Astrocyte (in vitro differentiated cells and primary cell): ENCODE measurements at regions not wholly inside any gene's neighbourhood (a gene's known extent, or its start where the extent isn't known, plus 50 kb on each side); places are given as distances from the start of the nearest gene placed in this dataset.

Source experiments
- DNase-seq: peaks from one replicate; pipeline ENCODE4 v3.0.0-alpha.2; 2010; ENCODE audit warnings: low read depth
- FAIRE-seq: peaks from 2 replicates; lab custom pipeline; 2011; peaks lifted over from hg19 to GRCh38; lab: Jason Lieb, UNC
- H2AFZ ChIP-seq: 2 replicates; pipeline ENCODE4 v1.6.0; 2012; ENCODE audit warnings: low read depth, low read length, inconsistent platforms
- H3K27ac ChIP-seq: 2 replicates; pipeline ENCODE4 v1.5.1; 2011; ENCODE audit warnings: low read depth, low read length, inconsistent platforms
- H3K27me3 ChIP-seq: 2 replicates; pipeline ENCODE4 v1.6.0; 2011; ENCODE audit warnings: low read length, inconsistent platforms; ENCODE audit not compliant: insufficient read depth
- H3K36me3 ChIP-seq: 2 replicates; pipeline ENCODE4 v1.5.1; 2011; ENCODE audit warnings: low read length, inconsistent platforms; ENCODE audit not compliant: insufficient read depth
- H3K4me1 ChIP-seq: 2 replicates; pipeline ENCODE4 v1.5.1; 2011; ENCODE audit warnings: low read length, inconsistent platforms; ENCODE audit not compliant: insufficient read depth
- H3K4me2 ChIP-seq: 2 replicates; pipeline ENCODE4 v1.6.0; 2012; ENCODE audit warnings: low read length, inconsistent platforms
- H3K4me3 ChIP-seq: 2 replicates; pipeline ENCODE4 v1.5.1; 2011; ENCODE audit warnings: low read depth, mild to moderate bottlenecking, low read length, inconsistent platforms; ENCODE audit not compliant: insufficient read depth
- H3K79me2 ChIP-seq: 2 replicates; pipeline ENCODE4 v1.6.0; 2012; ENCODE audit warnings: mild to moderate bottlenecking, low read length, inconsistent platforms; ENCODE audit not compliant: insufficient read depth
- H3K9ac ChIP-seq: 2 replicates; pipeline ENCODE4 v1.6.0; 2012; ENCODE audit warnings: mild to moderate bottlenecking, low read length, inconsistent platforms
- H3K9me3 ChIP-seq: 2 replicates; pipeline ENCODE4 v1.5.1; 2012; ENCODE audit warnings: low read depth, mild to moderate bottlenecking, low read length, inconsistent platforms; ENCODE audit not compliant: insufficient read depth
- H4K20me1 ChIP-seq: 2 replicates; pipeline ENCODE4 v1.6.0; 2012; ENCODE audit warnings: low read length, inconsistent platforms; ENCODE audit not compliant: insufficient read depth
- H3K27ac Mint-ChIP-seq: one replicate; pipeline ENCODE4 v1.8.0; 2021; ENCODE audit warnings: mild to moderate bottlenecking, mixed read lengths; ENCODE audit not compliant: unreplicated experiment
- H3K27me3 Mint-ChIP-seq: one replicate; pipeline ENCODE4 v1.8.0; 2021; ENCODE audit warnings: low read depth, mixed read lengths; ENCODE audit not compliant: unreplicated experiment
- H3K36me3 Mint-ChIP-seq: one replicate; pipeline ENCODE4 v1.8.0; 2021; ENCODE audit warnings: low read depth, mixed read lengths; ENCODE audit not compliant: unreplicated experiment
- H3K4me1 Mint-ChIP-seq: one replicate; pipeline ENCODE4 v1.8.0; 2021; ENCODE audit warnings: low read depth, mixed read lengths; ENCODE audit not compliant: unreplicated experiment
- H3K4me3 Mint-ChIP-seq: one replicate; pipeline ENCODE4 v1.8.0; 2021; ENCODE audit warnings: mild to moderate bottlenecking, moderate library complexity, mixed read lengths; ENCODE audit not compliant: unreplicated experiment
- H3K9me3 Mint-ChIP-seq: one replicate; pipeline ENCODE4 v1.8.0; 2021; ENCODE audit warnings: mild to moderate bottlenecking, mixed read lengths; ENCODE audit not compliant: unreplicated experiment
- CTCF ChIP-seq: IDR thresholded peaks from 2 replicates; pipeline ENCODE4 v1.5.1; 2011; ENCODE audit warnings: low read depth, mild to moderate bottlenecking, inconsistent platforms, low read length, moderate library complexity; ENCODE audit not compliant: insufficient read depth
- EZH2 ChIP-seq: IDR thresholded peaks from 2 replicates; pipeline ENCODE4 v1.6.1; 2012; ENCODE audit warnings: mild to moderate bottlenecking, low read length, inconsistent platforms; ENCODE audit not compliant: insufficient read depth

DNA sequence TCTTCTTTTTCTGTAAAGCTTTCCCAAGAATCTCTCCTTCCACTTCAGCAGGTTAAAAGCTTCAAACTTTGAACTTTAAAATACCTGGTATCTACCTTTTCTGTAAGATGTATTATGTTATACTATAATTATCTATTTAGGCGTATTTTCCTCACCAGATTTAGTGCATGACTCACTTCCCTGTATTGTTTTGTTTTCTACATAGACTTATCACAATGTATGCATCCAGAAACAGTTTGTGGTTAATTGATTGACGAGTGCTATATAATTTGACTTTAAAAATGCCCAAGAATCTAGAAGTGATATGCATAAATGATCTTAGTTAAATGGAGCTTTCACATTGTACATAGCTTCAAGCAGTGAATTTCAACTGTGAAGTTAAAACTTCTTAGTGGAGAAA lies 473.9 kb upstream of the CDH2 start:
- no peaks in the 10 kb centered on the region for H3K27me3 Mint-ChIP-seq
- no peak for TF ChIP-seq CTCF
- TF ChIP-seq EZH2 = no peak
- H3K27ac ChIP-seq = no peak overlapping the region
- H3K4me3 Mint-ChIP-seq = no peak overlapping the region
- H3K9ac ChIP-seq = no peak overlapping the region
- H3K9me3 ChIP-seq = no peaks in the 10 kb centered on the region
- H3K27me3 ChIP-seq = no peaks in the 10 kb centered on the region
- no peak overlapping the region for H3K4me2 ChIP-seq
- DNase-seq = peak; percentile 12
- no peaks in the 10 kb centered on the region for H3K79me2 ChIP-seq
- no peak overlapping the region for H3K4me3 ChIP-seq
- H3K4me1 Mint-ChIP-seq = peaks cover 1% of the 10 kb centered on the region
- no peaks in the 10 kb centered on the region for H3K36me3 Mint-ChIP-seq
- no peaks in the 10 kb centered on the region for H3K36me3 ChIP-seq
- FAIRE-seq = no peak
- no peaks in the 10 kb centered on the region for H3K9me3 Mint-ChIP-seq
- no peaks in the 10 kb centered on the region for H4K20me1 ChIP-seq
- H3K4me1 ChIP-seq = peaks cover 5% of the 10 kb centered on the region
- H2AFZ ChIP-seq = no peak overlapping the region
- H3K27ac Mint-ChIP-seq = no peak overlapping the region

GRCh38 chr18:28647961-28648360 lies 471.0 kb upstream of the CDH2 start:
- FAIRE-seq (no peak), DNase-seq (no peak)
- no peak overlapping the region for H3K4me3 Mint-ChIP-seq
- Histone ChIP-seq H3K9ac (no peak overlapping the region), H4K20me1 (no peaks in the 10 kb centered on the region), H3K4me1 (peaks cover 5% of the 10 kb centered on the region), H3K27ac (no peak overlapping the region), H3K27me3 (no peaks in the 10 kb centered on the region), H2AFZ (no peak overlapping the region), H3K36me3 (no peaks in the 10 kb centered on the region), H3K79me2 (no peaks in the 10 kb centered on the region), H3K4me3 (no peak overlapping the region), H3K9me3 (no peaks in the 10 kb centered on the region), H3K4me2 (no peak overlapping the region)
- H3K9me3 Mint-ChIP-seq = no peaks in the 10 kb centered on the region
- no peak for TF ChIP-seq CTCF
- no peak for TF ChIP-seq EZH2
- peaks cover 1% of the 10 kb centered on the region for H3K4me1 Mint-ChIP-seq
- no peaks in the 10 kb centered on the region for H3K36me3 Mint-ChIP-seq
- H3K27me3 Mint-ChIP-seq = no peaks in the 10 kb centered on the region
- H3K27ac Mint-ChIP-seq = no peak overlapping the region

DNA sequence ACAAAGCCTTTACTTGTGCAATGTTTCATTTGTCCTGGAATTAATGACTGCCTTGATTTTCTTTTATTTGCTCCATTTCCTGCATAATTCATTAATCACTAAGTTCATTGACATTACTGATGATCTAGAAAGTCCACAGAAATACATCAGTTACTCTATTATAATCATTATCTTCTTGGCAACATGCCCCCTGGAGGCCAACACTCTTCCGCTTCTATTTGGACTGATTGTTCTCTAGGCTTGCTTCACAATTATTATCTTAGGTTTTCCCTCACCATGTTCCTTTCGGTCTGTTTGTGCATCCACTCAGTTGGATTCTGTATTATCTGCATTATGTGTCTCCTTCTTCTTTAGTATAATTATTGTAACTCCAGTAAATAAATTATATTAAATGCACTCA lies 461.0 kb upstream of the CDH2 start:
- Mint-ChIP-seq H3K9me3 (peaks cover 1% of the 10 kb centered on the region), H3K27me3 (no peaks in the 10 kb centered on the region), H3K27ac (no peak overlapping the region), H3K4me1 (no peaks in the 10 kb centered on the region), H3K4me3 (no peak overlapping the region), H3K36me3 (no peaks in the 10 kb centered on the region)
- Histone ChIP-seq H3K9me3 (no peaks in the 10 kb centered on the region), H3K9ac (no peak overlapping the region), H3K36me3 (no peaks in the 10 kb centered on the region), H4K20me1 (no peaks in the 10 kb centered on the region), H3K27ac (no peak overlapping the region), H3K79me2 (no peaks in the 10 kb centered on the region), H3K4me3 (no peak overlapping the region), H3K27me3 (no peaks in the 10 kb centered on the region), H3K4me1 (no peaks in the 10 kb centered on the region), H2AFZ (no peak overlapping the region), H3K4me2 (no peak overlapping the region)
- no peak for DNase-seq
- FAIRE-seq = no peak
- TF ChIP-seq EZH2 = no peak
